ENCODE measurements at regions not wholly inside any gene's neighbourhood (a gene's known extent, or its start where the extent isn't known, plus 50 kb on each side); places are given as distances from the start of the nearest gene placed in this dataset.

GRCh38 chr10:107826171-107826570, 661.7 kb upstream of the SORCS1 start:
- TF ChIP-seq, protein P1, sequence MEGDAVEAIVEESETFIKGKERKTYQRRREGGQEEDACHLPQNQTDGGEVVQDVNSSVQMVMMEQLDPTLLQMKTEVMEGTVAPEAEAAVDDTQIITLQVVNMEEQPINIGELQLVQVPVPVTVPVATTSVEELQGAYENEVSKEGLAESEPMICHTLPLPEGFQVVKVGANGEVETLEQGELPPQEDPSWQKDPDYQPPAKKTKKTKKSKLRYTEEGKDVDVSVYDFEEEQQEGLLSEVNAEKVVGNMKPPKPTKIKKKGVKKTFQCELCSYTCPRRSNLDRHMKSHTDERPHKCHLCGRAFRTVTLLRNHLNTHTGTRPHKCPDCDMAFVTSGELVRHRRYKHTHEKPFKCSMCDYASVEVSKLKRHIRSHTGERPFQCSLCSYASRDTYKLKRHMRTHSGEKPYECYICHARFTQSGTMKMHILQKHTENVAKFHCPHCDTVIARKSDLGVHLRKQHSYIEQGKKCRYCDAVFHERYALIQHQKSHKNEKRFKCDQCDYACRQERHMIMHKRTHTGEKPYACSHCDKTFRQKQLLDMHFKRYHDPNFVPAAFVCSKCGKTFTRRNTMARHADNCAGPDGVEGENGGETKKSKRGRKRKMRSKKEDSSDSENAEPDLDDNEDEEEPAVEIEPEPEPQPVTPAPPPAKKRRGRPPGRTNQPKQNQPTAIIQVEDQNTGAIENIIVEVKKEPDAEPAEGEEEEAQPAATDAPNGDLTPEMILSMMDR (IDR thresholded peaks at IDR 0.05), result no peak
- no peak for TF ChIP-seq POLR2A (IDR thresholded peaks at IDR 0.05)

Data from testis (tissue), 2 donors.